ENCODE measurements at regions not wholly inside any gene's neighbourhood (a gene's known extent, or its start where the extent isn't known, plus 50 kb on each side); places are given as distances from the start of the nearest gene placed in this dataset.

- no peak for TF ChIP-seq CTCF (IDR thresholded peaks at IDR 0.05; ENCODE audit: extremely low read depth, insufficient read depth, missing control alignments)
- in situ Hi-C loops (cut with MboI; ENCODE audit: low pct_unique_long_range_greater_than_20kb, low sequenced_read_pairs, unreplicated experiment), result no loop called here
- no peak for DNase-seq (ENCODE audit: low spot score)
Measured at GRCh38 chr12:97800561-97800960, 338.0 kb downstream of the RMST start.

- TF ChIP-seq CTCF (IDR thresholded peaks at IDR 0.05; ENCODE audit: extremely low read depth, insufficient read depth, missing control alignments), result no peak
- in situ Hi-C loops (cut with MboI; ENCODE audit: low pct_unique_long_range_greater_than_20kb, low sequenced_read_pairs, unreplicated experiment), result no loop called here
- DNase-seq (ENCODE audit: low spot score), result no peak
Measured at GRCh38 chr12:97801471-97802059, 339.0 kb downstream of the RMST start.

- TF ChIP-seq CTCF (IDR thresholded peaks at IDR 0.05; ENCODE audit: extremely low read depth, insufficient read depth, missing control alignments), result no peak
- in situ Hi-C loops (cut with MboI; ENCODE audit: low pct_unique_long_range_greater_than_20kb, low sequenced_read_pairs, unreplicated experiment), result no loop called here
- no peak for DNase-seq (ENCODE audit: low spot score)
Measured at GRCh38 chr12:97805146-97805545, 342.5 kb downstream of the RMST start.

GRCh38 chr12:97813301-97813700 is 350.7 kb downstream of the RMST start:
- in situ Hi-C loops (cut with MboI; ENCODE audit: low pct_unique_long_range_greater_than_20kb, low sequenced_read_pairs, unreplicated experiment), result no loop called here
- DNase-seq (ENCODE audit: low spot score), result no peak
- no peak for TF ChIP-seq CTCF (IDR thresholded peaks at IDR 0.05; ENCODE audit: extremely low read depth, insufficient read depth, missing control alignments)

GRCh38 chr12:97821806-97822205 is 359.2 kb downstream of the RMST start:
- no peak for TF ChIP-seq CTCF (IDR thresholded peaks at IDR 0.05; ENCODE audit: extremely low read depth, insufficient read depth, missing control alignments)
- DNase-seq (ENCODE audit: low spot score), result no peak
- in situ Hi-C loops (cut with MboI; ENCODE audit: low pct_unique_long_range_greater_than_20kb, low sequenced_read_pairs, unreplicated experiment), result no loop called here

GRCh38 chr12:97835541-97835940 is 372.9 kb downstream of the RMST start:
- no peak for TF ChIP-seq CTCF (IDR thresholded peaks at IDR 0.05; ENCODE audit: extremely low read depth, insufficient read depth, missing control alignments)
- DNase-seq (ENCODE audit: low spot score), result no peak
- in situ Hi-C loops (cut with MboI; ENCODE audit: low pct_unique_long_range_greater_than_20kb, low sequenced_read_pairs, unreplicated experiment), result no loop called here

GRCh38 chr12:97837401-97837800 is 374.8 kb downstream of the RMST start:
- in situ Hi-C loops (cut with MboI; ENCODE audit: low pct_unique_long_range_greater_than_20kb, low sequenced_read_pairs, unreplicated experiment), result no loop called here
- no peak for TF ChIP-seq CTCF (IDR thresholded peaks at IDR 0.05; ENCODE audit: extremely low read depth, insufficient read depth, missing control alignments)
- DNase-seq (ENCODE audit: low spot score), result no peak

Measured in GM13977 (cell line).